ENCODE measurements at regions not wholly inside any gene's neighbourhood (a gene's known extent, or its start where the extent isn't known, plus 50 kb on each side); places are given as distances from the start of the nearest gene placed in this dataset.

DNA sequence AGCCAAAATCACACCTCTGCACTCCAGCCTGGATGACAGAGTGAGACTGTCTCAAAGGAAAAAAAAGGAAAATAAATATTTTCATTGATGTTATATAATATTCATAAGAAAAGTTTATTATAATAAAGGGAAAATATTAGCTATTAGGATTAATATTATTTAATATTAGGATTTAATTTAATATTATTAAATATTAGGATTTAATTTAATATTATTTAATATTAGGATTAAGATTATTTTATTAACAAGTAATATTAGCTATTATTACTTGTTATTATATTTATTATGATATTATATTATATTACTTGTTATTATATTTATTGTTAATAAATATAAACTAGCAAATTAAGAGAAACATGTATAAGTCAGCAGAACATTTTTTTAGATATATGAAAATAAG lies 518.1 kb downstream of the FSCB start:
- H3K27ac ChIP-seq = no peak overlapping the region
- H3K4me3 ChIP-seq = no peak overlapping the region
- ATAC-seq = no peak
- H3K4me1 ChIP-seq = no peaks in the 10 kb centered on the region
- TF ChIP-seq POLR2A (IDR thresholded peaks at IDR 0.05) = no peak
- TF ChIP-seq, protein P1, sequence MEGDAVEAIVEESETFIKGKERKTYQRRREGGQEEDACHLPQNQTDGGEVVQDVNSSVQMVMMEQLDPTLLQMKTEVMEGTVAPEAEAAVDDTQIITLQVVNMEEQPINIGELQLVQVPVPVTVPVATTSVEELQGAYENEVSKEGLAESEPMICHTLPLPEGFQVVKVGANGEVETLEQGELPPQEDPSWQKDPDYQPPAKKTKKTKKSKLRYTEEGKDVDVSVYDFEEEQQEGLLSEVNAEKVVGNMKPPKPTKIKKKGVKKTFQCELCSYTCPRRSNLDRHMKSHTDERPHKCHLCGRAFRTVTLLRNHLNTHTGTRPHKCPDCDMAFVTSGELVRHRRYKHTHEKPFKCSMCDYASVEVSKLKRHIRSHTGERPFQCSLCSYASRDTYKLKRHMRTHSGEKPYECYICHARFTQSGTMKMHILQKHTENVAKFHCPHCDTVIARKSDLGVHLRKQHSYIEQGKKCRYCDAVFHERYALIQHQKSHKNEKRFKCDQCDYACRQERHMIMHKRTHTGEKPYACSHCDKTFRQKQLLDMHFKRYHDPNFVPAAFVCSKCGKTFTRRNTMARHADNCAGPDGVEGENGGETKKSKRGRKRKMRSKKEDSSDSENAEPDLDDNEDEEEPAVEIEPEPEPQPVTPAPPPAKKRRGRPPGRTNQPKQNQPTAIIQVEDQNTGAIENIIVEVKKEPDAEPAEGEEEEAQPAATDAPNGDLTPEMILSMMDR (IDR thresholded peaks at IDR 0.05 in 4 of 5, conservative IDR thresholded peaks at IDR 0.05 in 1 of 5) = no peak
- DNase-seq = no peak
- no peaks in the 10 kb centered on the region for H3K9me3 ChIP-seq
- H3K27me3 ChIP-seq = no peaks in the 10 kb centered on the region
- in situ Hi-C loops (cut with MboI; ENCODE audit: low sequenced_read_pairs in 4 of 4) (no loop called here), intact Hi-C loops (cut with DNase I; ENCODE audit: low total_unique reads) (no loop called here)
- H3K36me3 ChIP-seq = no peaks in the 10 kb centered on the region

DNA sequence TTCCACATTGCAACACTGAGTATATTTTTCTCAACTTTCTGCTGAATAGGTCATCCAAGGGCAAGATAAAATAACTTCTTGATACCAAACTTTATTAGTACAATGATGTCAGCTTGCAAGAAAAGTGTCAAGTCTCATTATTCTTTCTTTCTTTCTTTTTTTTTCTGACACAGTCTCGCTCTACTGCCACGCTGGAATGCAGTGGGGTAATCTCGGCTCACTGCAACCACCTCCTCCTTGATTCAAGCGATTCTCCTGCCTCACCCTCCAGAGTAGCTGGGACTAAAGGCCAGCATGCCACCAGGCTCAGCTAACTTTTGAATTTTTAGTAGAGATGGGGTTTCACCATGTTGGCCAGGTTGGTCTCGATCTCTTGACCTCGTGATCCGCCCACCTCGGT lies 523.4 kb downstream of the FSCB start:
- H3K27me3 ChIP-seq = no peaks in the 10 kb centered on the region
- H3K27ac ChIP-seq = no peak overlapping the region
- in situ Hi-C loops (cut with MboI; ENCODE audit: low sequenced_read_pairs in 4 of 4) (no loop called here), intact Hi-C loops (cut with DNase I; ENCODE audit: low total_unique reads) (no loop called here)
- H3K9me3 ChIP-seq = no peaks in the 10 kb centered on the region
- DNase-seq (no peak), ATAC-seq (no peak)
- H3K36me3 ChIP-seq = no peaks in the 10 kb centered on the region
- H3K4me3 ChIP-seq = no peak overlapping the region
- TF ChIP-seq POLR2A (IDR thresholded peaks at IDR 0.05) = no peak
- TF ChIP-seq, protein P1 (IDR thresholded peaks at IDR 0.05 in 4 of 5, conservative IDR thresholded peaks at IDR 0.05 in 1 of 5) = no peak
- no peaks in the 10 kb centered on the region for H3K4me1 ChIP-seq

GRCh38 chr14:43981135-43981768 lies 525.8 kb downstream of the FSCB start:
- Histone ChIP-seq H3K27me3 (no peaks in the 10 kb centered on the region), H3K9me3 (no peaks in the 10 kb centered on the region), H3K36me3 (no peaks in the 10 kb centered on the region), H3K27ac (no peak overlapping the region), H3K4me1 (no peaks in the 10 kb centered on the region), H3K4me3 (no peak overlapping the region)
- ATAC-seq (no peak), DNase-seq (no peak)
- in situ Hi-C loops (cut with MboI; ENCODE audit: low sequenced_read_pairs in 4 of 4) (no loop called here), intact Hi-C loops (cut with DNase I; ENCODE audit: low total_unique reads) (no loop called here)
- TF ChIP-seq, protein P1 (IDR thresholded peaks at IDR 0.05 in 4 of 5, conservative IDR thresholded peaks at IDR 0.05 in 1 of 5) = no peak
- TF ChIP-seq POLR2A (IDR thresholded peaks at IDR 0.05) = no peak

DNA sequence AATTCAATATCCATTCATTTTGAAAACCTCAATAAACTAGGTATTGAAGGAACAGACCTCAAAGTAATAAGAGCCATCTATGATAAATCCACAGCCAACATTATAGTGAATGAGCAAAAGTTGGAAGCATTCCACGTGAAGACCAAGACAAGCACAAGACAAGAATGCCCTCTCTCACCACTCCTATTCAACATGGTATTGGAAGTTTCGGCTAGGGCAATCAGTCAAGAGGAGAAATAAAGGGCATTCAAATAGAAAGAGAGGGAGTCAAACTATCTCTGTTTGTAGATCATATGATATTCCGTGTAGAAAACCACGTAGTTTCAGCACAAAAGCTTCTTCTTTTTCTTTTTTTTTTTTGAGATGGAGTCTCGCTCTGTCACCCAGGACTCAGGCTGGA lies 550.3 kb downstream of the FSCB start:
- H3K27ac ChIP-seq = no peak overlapping the region

More for the DNA sequence above, 550.3 kb downstream of the FSCB start:
- DNase-seq (no peak), ATAC-seq (no peak)
- in situ Hi-C loops (cut with MboI; ENCODE audit: low sequenced_read_pairs in 4 of 4) (no loop called here), intact Hi-C loops (cut with DNase I; ENCODE audit: low total_unique reads) (no loop called here)
- Histone ChIP-seq H3K36me3 (no peaks in the 10 kb centered on the region), H3K27me3 (no peaks in the 10 kb centered on the region), H3K4me1 (no peaks in the 10 kb centered on the region), H3K9me3 (no peaks in the 10 kb centered on the region), H3K4me3 (no peak overlapping the region)
- TF ChIP-seq, protein P1 (IDR thresholded peaks at IDR 0.05 in 4 of 5, conservative IDR thresholded peaks at IDR 0.05 in 1 of 5) = no peak
- TF ChIP-seq POLR2A (IDR thresholded peaks at IDR 0.05) = no peak

Measured in gastrocnemius medialis (tissue), 4 donors.